Posterior cingulate gyrus (tissue), 11 donors: ENCODE measurements at regions not wholly inside any gene's neighbourhood (a gene's known extent, or its start where the extent isn't known, plus 50 kb on each side); places are given as distances from the start of the nearest gene placed in this dataset.

ENCODE experiments used
- DNase-seq, 10 donors: peaks; one replicate each; pipeline versions ENCODE4 v3.0.0 to v3.0.0-alpha.2; 2020 to 2021; ENCODE audit warnings: mixed read lengths in 3 of 10
- intact Hi-C: fragments of 100-400 bp; cut with DNase I; formaldehyde crosslinking; loops from one replicate; pipeline ENCODE4 v1.15.1; 2023

DNA sequence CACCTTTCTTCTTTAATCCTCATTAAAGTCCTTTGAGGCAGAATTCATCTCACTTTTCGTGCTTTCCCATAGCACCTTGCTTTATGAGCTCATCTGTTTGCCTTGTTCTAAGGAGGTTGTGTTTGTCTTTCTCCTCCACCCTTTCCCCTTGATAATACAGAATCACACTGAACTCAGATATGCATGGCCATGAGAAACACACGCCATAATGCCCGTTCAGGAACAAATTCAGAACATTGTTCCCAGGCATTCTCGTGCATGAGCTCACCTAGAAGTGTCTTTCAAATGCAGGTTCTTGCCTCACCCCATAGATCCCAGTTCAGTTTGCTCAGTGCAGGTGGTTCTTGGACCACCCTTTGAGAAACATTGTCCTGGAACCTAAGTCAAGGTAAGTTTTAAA, 71.1 kb downstream of the TMEM114 start:
- intact Hi-C loops, result no loop called here

DNA sequence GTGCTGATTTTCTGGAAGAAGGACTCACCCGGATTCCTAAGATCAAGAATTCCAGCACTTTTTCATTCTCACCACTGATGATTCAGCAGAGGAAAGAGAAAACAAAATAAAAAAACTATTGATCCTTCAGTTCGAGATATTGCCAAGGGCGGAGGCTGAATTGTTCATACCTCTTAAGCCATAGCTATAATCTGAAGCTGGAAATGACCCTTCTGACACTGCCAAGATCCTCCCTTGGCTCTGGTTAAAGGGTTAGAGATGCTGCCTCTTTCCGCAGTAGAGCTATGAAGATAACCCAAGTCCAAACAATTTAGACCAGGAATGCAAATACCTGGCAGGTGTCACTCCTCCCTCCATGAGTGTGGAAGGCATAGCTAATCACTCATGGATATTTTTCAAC, 73.0 kb downstream of the TMEM114 start:
- DNase-seq, result no peak
- intact Hi-C loops, result no loop called here

More for the DNA sequence above, 71.1 kb downstream of the TMEM114 start:
- DNase-seq, result no peak

DNA sequence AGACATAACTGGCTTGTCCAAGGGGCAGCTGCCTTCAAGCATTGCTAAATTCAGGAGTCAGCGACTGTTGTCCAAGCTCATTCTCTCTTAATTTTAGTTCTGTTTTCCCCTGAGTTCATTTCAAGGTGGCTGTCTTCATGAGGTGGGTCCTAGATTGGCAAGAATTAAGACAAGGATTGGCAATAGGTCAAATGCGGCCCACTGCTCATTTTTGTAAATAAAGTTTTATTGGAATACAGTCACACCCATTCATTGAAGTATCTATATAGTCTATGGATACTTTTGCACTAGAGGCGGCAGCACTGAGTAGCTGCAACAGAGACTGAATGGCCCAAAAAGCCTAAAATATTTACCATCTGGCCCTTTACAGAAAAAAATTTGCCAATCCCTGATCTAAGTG, 73.8 kb downstream of the TMEM114 start:
- intact Hi-C loops, result no loop called here
- DNase-seq, result no peak

DNA sequence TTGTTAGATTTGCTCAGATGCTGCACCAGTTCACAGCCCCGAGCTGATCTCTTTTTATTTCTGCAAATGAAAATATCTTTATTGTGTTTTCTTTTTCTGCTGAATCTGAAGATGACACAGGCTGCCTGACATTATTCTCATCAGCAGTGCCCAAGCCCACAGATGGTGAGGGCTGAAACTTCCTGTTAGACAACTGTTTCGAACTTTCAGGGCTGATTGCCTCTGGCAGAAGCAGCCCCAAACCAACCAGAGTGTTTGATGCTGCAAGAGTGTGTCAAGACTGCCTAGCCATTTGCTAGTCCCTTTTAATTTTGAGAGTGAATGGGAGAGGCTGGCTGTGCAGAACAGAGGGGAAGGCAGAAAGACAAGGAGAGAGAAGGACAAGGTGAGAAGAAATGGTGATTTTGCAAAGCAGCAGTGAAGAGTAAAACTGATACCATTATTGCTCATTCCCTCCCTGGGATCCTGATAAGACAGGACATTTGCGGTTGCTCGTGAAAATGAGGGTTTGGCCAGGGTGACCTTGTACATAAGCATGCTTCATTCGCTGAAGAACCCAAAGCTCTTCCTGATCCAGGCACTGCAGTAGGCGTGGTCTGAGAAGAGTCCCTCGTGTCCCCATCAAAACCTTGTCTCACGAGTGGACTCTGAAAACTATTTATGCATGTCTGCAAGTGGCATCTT, 77.2 kb downstream of the TMEM114 start:
- no peak for DNase-seq

DNA sequence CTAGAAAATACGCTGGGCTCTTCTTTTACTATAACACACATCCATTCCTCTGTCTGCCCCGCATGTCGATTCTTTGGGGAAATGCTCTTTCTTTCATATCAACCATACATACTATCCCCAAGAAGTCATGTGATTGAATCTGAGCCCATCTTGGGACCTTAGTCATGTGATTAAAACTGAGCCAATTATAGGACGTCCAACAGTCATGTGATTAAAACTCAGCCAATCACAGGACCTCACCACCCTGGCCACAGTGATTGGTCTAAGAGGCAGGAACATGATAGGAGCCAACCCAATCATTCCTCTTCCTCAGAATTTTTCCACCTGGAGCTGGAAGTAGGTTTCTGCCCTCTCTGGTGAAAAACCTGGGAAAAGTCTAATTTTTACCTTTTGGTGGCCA, 78.8 kb downstream of the TMEM114 start:
- DNase-seq, result no peak
- intact Hi-C loops, result no loop called here

More for the DNA sequence above, 77.2 kb downstream of the TMEM114 start:
- intact Hi-C loops, result no loop called here

DNA sequence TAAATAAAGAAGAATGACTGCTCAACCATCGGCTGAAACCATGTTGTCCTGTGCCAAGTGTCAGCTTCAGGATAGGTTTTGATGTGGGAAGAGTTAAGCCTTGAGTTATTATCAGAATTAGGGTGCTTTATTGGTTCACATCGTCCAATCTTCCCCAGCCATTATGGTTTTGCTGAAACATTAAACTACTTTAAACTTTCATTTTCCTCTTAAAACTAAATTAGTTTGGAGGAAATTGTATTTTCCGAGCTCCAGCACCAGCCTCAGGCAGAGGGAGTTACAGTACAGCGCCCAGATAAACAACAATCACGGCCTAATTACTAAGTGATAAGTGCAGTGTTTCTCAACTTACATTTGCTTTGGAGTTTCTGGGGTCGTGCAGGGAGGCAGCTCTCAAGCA, 80.2 kb downstream of the TMEM114 start:
- intact Hi-C loops, result no loop called here
- DNase-seq, result no peak

DNA sequence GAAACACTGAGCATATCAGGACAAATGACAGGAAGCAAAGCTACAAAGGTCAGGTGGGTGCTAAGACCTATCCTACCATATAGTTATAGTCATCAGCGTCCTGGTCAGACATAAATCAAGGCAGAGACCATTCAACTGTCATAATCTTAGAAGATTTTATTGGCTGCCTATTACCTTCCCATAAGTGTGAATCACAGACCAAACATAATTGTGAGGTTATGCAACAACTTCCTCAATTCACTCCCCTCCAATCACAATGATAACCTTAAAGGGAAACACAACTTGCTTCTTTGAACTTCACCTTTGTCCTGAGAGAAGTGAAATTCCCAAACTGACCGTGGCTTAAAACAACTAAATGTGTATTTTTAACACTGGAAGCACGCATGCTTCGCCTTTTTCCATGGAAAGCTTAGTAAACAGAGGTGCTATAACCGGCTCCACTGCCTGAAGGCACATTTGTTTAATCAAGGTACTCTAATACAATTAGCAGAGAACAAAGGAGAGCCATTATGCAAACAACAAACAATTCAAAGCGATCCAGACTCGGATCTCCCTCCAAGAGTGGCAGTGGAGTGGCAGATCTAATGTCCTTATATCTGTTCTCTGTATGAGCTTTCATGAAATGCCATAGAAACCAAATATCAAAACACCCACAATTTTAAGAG, 84.9 kb downstream of the TMEM114 start:
- no peak for DNase-seq
- intact Hi-C loops, result no loop called here

DNA sequence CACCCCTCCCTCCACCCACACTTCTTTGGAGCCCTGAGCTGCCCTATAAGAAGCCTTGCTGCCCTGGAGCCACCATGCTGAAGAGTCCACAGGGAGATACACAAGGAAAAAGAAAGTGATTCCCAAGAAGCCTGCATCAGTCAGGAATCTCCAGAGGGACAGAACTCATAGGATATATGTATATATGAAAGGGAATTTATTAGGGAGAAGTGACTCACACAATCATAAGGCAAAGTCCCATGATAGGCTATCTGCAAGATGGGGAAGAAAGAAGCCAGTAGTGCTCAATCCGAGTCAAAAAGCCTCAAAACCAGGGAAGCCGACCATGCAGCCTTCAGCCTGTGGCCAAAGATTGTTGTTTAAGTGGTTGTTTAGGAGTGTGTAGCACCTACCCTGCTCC, 87.9 kb downstream of the TMEM114 start:
- DNase-seq, result no peak
- intact Hi-C loops, result no loop called here

DNA sequence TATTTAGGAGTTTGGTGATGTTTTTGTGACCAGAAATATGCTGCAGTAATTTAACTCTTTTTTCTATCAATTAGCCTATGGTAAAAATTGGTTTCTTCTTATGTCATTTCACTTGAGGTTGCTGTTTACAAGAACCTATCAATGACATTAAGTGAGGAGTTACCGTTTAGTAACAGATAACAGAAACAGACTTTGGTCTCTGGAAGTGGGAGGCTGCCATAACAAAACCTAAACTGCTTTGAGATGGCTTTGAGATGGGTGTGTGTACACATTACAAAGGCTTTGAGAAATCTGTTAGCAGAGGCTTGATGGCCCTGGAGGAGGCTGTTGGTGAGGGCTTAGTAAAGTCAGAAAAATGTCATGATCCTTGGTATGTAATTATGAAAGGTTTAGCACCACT, 90.0 kb downstream of the TMEM114 start:
- DNase-seq, result no peak
- intact Hi-C loops, result no loop called here

DNA sequence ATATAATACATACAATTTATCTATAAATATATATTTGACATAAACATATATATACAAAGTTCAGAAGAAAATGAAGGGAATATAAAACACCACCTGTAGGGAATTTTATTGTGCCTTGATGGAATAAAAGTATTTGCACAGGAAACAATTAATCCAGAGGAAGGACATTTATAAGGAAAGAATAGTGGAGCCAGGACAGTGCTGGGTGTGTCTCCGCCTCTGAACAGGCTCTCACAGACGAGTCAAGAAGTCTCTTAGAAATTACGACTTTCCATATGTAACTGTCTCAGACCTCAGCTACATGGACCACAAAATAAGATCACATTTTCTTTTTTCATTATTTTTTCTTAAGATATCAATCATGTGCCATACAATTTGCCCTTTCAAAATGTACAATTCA, 93.9 kb downstream of the TMEM114 start:
- DNase-seq, result no peak
- intact Hi-C loops, result no loop called here

DNA sequence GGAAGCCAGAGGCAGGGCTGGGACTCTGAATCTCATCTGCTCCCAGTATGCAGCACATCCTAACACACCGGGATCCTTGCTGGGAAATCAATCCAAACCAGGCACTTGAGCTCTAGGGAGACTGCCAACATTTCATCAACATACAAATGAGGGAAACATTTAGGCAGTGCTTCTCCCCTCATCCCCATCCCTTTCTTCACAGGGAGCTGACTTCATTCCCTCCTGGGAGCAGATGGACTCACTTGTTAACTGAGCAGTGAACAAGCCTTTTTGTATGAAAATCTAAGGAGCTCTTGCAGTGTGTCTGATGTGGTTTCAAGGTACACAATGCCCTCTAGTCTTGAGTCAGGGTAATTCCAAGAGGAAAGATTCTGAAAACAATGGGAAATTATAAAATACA, 96.3 kb downstream of the TMEM114 start:
- intact Hi-C loops, result no loop called here
- no peak for DNase-seq

DNA sequence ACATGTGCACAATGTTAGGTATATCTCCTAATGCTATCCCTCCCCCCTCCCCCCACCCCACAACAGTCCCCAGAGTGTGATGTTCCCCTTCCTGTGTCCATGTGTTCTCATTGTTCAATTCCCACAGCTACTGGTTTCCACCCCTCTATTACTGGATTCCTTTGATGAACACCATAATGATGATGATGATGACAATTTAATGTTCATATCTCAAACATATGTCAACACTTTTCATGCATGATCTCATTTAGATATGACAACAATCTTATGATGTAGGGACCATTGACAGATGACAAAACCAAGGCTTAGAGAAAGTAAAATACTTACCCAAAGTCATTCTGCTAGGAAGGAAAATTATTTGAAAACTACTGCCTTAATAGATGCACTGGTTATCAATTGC, 97.6 kb downstream of the TMEM114 start:
- DNase-seq, result no peak
- intact Hi-C loops, result no loop called here

DNA sequence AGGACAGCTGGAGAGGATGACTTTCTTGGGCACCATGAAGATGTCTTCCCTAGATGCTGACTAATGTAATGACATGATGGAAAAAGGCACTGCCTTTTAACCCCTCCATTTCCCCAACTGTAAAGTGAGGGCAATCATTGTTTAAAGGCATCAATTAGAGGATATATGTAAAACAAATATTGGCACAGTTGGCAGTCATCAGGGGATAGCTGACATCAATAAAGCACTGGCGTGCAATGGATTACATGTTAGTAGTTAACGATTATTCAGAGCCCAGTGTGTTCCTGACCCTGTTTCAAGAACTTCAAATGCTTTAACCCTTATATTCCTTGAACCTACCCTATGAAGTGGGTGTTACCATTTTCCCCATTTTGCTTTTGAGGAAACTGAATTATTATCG, 100.7 kb downstream of the TMEM114 start:
- intact Hi-C loops, result no loop called here
- no peak for DNase-seq

DNA sequence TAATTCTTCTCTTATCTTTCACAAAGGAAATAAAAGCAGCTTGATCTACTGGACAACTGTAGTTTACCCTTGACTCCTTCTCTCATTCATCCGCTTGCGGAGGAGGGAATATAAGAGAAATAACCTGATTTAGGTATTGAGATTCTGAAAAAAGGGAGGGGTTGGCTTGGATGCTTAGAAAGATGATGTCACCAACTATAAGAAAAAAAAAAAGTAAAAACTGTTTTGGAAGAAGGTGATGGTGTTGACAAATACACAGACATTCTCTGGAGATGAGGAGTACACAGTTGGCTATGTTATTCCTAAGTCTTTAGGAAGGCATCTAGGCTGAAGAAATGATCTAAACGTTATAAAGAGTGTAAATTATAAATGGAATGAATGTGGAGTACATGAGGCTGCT, 103.3 kb downstream of the TMEM114 start:
- no peak for DNase-seq
- intact Hi-C loops, result no loop called here

DNA sequence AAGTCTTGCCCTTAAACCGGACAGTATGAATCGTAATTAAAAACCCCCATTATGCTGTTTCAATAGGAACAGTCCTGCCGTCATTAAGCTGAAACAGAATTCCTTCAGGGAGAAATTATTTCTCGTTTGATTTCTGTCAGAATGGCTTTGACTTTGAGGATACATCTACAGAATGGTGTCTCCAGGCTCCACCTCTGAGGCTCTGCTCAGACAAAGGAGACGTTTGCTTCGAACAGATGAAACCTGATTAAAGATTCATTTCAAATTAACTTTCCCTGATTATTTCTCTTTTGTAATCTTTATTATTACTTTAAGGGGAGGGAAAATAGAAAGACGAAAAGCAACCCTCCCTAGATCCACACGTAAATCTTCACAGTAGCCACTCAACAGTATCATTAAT, 106.9 kb downstream of the TMEM114 start:
- intact Hi-C loops, result no loop called here

DNA sequence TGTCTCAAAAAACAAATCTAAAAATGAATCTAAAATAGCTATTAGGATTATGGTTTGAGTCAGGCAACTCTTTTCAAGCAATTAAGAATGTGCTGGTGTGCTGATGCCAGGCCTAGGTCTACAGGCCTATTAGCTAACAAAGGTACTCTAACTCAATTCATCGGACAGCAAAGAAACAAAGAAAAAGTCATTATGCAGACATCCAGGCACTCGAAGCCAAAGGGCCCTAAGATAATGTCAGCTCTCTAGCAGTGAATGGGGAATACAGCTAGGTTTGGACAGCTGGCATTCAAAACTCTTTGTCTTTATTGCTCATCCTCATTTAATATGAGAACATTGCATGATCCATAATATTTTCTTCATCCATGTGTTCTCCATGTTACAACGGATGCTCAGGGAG, 108.5 kb downstream of the TMEM114 start:
- intact Hi-C loops, result no loop called here
- DNase-seq, result no peak

More for the DNA sequence above, 106.9 kb downstream of the TMEM114 start:
- DNase-seq, result no peak

DNA sequence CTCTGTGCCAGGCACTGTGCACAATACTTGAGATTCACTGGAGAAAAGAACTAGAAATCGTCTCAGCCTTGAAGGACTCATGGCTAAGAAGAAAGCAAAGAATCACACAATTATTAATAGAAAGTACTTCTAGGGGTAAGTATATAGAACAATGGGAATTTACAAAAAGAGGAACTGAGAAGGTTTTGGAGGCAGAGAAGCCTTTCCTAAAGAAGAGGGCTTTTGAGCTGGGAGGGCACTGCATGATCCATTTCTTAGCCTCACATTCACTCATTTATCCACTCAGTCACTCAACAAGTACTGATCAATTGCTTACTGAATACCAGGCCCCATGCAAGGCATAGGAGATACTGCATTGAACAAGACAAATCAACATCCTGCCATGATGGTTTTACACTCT, 113.5 kb downstream of the TMEM114 start:
- intact Hi-C loops, result no loop called here
- no peak for DNase-seq

DNA sequence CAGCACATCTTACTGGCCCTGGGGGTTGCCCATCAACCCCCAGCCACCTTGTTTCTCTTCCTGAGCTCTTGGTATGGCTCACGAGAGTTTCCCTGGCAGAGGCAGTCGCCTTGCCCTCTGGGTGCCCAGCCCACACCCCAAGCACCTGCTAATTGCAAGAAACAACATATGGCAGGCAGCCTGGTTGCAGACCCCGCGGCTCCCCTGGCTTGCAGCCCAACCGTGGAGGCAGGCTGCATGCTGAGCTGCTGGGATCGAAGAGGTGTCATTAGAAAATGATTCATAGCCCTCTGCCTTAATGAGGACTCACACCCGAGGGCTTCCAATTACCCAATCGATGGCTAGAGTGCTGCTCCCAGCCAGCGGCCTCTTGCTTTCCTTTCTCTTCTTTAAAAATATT, 115.7 kb downstream of the TMEM114 start:
- intact Hi-C loops, result no loop called here
- peak in 2 of 10 donors; percentile 52 to 77 for DNase-seq

DNA sequence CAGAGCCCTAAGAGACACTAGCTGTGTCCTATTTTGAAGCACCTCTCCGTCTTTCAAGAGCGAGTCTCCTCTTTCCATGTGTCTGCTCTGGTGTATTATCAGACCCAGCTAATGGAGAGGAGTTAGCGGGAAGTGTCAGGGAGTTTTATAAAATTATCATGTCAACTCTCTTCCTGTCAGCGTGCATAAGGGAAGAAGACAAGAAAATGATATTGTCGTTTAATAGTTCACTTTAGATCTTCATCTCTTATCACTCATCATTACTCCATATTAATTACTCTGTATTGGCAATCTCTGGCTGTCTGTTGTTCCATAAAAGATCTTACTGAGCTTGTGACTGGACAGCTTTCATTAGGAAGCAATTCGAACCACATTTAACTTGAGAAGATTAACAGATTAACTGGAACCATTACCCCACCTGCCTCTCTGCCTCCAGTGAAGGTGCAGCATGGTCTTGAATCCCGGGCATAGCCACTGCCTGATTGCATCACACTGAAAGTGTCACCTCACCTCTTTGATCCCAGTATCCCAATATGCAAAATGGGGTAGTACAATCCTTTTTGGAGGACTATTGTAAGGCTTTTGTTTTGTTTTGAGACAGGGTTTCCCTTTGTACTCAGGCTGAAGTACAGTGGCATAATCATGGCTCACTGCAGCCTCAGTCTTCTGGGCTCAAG, 121.1 kb downstream of the TMEM114 start:
- DNase-seq, result peak in 1 of 10 donors; percentile 24
- intact Hi-C loops, result no loop called here

DNA sequence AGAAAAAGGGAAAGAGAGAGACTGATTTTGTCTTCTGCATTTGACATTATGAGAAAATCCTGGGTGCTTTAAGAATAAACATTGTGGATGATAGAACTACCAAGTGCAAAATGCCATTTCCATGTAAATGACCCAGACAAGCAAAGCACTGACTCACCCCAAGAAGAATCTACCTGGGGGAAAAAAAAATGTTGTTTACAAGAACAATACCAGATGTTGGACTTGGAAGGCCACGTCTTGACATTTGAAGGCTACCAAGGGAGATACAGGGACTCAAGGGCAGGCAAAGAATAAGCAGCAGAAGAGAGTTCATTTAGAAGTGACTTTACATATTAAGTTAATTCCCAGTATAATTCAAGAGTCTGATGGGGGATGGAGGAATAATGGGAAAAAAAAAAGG, 125.3 kb downstream of the TMEM114 start:
- intact Hi-C loops, result no loop called here
- DNase-seq, result no peak

DNA sequence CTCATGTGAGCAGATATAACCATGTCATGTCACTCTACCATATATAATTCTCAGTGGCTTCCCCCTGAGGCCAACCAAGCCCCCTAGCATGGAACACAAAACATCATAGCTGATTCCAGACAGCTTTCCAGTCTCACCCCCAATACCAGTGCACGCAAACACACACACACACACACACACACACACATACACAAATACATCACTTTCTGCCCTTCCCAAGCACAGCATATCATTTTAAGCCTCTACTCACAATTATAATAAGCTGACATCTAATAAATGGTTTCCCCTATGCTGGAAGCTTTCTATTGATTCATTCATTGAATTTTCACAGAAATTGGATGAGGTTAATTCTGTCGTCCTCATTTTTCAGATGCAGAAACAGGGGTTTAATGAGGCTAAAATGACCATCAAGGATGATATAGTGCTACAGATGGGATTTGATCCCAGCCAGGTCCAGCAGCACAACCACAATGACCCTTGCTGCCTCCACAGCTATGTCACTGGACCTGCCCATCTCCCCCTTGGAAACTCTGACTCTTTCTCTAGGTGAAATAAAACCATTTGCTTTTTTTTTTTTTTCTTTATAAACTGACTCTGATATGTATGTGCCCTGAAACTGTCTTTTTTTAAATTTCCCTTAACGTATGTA, 131.1 kb downstream of the TMEM114 start:
- DNase-seq, result no peak
- intact Hi-C loops, result no loop called here
